GM19438 (cell line): ENCODE measurements at regions not wholly inside any gene's neighbourhood (a gene's known extent, or its start where the extent isn't known, plus 50 kb on each side); places are given as distances from the start of the nearest gene placed in this dataset.
A peak's percentile ranks its signal among the peaks of the same experiment; 100 is the strongest.
"Not testable (repeated sequence)": the region's sequence is repeated elsewhere in the genome, so short reads cannot be mapped to it uniquely, and the experiment has no call there.

Experiments
- ATAC-seq: cut with Tn5 transposase; IDR thresholded peaks from one replicate; pipeline ENCODE4 v1.9.1; 2021; ENCODE audit warnings: low read depth; ENCODE audit not compliant: unreplicated experiment

DNA sequence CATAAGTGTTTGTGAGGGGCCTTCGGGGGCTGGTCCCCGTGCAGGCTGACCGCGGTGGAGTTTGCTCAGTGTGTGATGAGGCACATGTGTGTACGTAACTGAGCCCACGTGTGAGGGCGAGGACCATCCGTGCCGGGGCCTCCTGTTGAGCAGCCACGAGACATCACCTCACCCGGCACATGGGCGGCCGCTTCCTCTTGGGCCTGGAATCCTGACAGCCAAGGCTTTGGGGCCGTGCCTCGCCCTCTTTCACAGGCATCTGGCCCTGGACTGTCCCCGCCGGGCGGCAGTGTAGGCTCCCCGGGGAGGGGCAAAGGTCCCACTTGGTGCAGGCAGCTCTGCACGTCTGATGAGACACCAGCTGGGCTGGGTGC lies 202.3 kb downstream of the DLL1 start:
- ATAC-seq: peak; percentile 13

DNA sequence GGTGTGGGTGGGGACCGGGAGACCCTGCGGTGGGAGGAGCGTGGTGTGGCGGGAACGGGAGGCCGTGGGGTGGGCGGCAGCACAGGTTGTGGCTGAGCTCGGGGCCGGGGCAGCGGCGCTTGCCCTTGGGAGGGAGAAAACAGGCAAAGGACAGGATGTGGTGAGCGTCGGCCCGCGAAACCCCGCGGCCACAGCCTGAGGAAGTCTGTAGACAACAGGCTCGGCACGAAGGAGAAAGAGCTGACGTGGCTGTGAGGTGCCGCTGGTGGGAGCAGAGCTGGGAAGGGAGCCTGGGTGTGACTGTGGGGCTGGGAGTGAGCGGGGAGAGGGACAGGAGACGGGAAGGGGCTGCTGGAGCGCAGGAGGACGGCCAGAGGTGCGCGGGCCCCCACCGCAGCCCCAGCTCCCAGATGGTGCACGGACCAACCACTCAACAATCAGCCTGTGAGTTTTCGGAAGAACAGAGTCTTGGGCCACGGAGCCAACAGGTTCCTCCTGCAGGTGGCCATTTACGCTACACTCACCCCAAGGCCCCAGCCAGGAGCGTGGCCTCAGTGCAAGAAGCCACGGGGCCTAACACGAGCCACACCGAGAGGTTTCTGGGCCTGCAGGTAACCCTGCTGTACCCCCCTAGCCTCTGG lies 202.8 kb downstream of the DLL1 start:
- ATAC-seq: peak; percentile 56

DNA sequence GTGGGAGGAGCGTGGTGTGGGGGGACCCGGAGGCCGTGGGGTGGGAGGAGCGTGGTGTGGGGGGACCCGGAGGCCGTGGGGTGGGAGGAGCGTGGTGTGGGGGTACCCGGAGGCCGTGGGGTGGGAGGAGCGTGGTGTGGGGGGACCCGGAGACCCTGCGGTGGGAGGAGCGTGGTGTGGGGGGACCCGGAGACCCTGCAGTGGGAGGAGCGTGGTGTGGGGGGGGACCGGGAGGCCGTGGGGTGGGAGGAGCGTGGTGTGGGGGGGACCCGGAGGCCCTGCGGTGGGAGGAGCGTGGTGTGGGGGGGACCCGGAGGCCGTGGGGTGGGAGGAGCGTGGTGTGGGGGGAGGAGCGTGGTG lies 203.5 kb downstream of the DLL1 start:
- ATAC-seq: not testable (repeated sequence)

DNA sequence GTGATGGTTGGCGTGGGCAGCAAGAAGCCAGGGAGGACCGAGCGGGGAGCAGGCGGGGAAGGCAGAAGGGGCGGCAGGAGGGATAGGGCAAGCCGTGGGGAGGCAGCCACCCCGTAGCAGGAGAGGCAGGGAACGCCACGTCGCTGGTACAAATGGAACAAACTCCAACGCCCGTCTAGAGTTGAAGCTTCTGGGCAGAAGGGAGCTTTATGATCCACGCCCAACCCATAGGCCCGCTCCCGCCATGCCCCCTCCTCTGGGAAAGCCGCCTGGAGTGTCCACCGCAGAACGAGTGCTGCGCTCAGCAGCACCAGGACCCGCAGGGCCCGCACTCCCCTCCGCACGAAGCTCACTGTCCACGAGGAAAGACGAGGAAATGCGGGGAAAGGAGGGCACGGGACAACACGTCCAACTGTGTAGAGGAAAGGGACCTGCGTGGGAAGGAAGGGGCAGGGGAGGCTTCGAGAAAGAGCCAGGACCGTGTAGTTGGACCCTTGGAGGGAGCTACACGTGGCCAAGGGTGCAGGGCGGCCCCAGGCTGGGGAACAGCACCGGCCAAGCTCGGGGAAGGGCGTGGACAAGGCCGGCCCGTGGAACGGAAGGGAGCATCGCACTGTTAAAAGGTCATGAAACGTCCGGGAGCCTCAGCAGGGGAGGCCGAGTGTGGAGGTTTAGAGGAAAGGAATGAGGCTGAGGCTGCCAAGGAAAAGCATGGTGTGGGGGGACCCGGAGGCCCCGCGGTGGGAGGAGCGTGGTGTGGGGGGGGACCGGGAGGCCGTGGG lies 204.0 kb downstream of the DLL1 start:
- no peak for ATAC-seq

DNA sequence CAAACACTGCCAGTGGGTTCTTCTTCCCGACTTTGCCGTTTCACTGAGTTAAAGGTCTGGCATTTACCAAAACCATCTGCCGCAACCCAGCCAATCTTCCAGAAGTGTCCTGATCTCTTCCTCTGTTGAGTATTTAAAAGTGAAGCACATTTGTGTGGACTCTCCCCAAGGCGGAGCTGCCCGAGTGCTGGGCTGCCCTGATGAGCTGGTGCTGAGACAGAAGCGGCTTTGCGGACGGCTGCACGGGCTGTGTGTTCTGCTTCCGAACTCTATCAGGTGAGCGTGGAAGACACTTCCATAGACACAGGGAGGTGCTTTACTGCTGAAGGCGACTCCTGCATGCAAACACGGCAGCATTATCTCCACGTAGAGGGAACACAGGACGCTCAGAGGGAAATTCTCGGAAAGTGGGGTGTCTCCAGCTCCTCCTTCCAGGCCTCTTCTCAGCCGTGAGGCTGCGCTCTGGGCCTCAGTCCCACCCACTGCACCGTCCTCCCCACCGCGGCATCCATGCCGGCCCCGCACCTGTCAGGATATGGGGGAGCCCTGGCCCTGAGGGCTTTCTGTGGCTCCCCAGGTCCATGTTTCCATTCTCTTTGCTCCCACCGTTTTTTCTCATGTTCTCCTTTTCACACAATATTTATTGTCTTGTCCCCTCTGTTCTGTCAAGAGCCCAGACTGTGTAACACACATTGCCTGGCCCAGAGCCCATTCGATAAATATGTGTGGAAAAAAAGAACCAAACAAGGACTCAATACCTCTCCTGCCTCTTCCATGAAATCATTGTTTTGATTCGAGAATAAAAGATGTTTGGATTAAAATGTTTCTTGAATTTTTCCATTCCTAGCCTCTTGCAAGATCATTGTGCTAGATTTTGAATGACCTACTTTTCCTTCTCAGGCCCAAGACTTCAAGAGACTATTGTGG lies 205.1 kb downstream of the DLL1 start:
- no peak for ATAC-seq

DNA sequence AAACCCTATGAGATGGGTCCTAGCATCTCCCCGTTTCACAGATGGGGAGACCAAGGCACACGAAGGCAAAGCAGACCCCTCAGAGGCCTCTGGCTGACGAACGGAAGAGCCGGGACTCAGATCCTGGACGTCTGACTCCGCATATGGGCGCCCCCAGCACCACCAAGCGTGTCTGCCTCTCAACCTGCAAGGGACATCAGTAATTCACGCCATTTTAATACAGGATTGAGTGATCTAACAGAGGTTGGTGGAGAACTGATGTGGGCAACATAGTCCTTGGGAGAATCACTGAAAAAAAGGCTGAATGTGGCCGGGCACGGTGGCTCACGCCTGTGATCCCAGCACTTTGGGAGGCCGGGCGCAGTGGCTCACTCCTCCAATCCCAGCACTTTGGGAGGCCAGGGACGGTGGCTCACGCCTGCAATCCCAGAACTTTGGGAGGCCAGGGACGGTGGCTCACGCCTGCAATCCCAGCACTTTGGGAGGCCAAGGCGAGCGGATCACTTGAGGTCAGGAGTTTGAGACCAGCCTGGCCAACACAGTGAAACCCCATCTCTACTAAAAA lies 206.6 kb downstream of the DLL1 start:
- no peak for ATAC-seq

DNA sequence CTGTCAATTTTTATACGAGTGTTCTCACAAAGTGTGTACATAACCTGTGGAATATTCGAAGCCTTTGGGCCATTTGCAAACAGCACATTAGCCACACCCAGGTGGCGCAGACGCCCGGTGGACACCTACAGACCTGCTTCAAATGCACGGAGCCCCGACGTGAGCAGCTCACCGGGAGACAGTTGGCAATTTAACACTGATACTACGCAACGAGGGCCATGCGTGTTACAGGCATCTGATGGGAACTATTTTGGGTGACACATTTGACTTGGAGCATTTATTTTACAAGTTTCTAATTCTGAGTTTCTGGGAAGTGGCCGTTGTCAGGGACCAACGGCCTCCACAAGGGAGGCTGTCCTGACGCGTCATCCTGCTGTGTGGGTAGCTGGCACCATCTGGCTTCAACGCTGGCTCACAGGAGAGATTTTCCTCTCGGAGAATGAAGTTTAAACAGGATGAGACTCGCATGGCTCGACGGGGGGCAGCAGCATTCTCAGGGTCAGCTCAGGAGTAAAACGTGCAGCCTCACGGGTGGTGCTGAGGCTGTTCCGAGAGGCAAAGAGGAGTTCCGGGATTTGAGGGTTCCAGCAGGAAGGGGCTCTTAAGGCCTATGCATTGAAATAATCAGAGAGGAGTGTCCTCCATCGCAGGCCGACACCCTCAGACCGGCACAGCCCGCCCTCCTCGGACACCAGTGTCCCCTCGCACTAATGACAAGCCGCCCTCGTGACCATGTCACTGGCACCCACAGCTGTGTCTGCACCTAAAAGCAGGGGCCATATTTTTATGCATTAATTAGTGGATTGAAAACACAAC lies 207.4 kb downstream of the DLL1 start:
- no peak for ATAC-seq

DNA sequence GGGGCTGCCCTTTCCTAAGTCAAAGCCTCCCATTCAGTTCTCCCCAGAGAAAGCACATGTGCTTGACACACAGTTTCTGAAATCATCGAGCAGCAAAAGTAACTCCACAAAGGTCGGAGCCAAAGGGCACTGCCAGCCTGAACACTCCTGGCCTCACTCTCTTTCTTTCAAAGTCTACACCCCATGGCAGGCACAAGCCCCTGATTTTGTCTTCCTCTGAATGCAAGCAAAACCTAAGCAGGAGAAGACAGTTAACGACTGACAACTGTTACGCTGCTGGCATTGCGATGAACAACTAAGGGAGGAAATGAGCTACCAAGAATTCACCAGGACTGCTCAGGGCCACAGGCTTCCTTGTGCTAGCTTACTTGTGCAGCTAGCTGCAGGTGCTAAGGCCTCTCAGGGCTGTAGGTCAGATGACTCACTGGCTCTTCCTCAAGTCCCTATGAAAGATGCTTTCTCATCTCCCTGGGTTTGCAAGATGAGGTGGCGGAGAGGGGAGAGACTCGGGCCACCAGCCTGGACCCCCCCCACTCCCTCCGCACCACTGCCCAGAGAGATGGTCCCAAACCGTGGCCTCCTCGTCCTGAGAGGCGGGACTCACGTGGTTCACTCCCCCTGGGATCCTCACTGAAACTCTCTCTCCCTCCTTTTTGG lies 208.2 kb downstream of the DLL1 start:
- no peak for ATAC-seq

DNA sequence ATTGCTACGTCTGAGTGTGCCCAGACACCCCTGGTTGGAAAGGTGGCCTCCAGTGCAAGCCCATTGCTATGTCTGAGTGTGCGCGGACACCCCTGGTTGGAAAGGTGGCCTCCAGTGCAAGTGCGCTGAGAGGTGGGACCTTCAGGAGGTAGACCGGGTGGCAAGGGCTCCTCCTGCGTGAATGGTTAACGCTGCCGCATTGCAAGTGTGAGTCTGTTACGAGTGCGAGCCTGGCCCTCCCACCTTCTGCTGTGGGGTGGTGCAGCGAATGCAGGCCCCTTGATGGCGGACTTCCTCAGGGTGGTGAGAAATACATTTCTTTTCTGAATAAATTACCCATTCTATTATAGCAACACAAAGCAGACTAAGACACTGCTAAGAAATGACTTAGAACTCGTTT lies 208.8 kb downstream of the DLL1 start:
- ATAC-seq: no peak

DNA sequence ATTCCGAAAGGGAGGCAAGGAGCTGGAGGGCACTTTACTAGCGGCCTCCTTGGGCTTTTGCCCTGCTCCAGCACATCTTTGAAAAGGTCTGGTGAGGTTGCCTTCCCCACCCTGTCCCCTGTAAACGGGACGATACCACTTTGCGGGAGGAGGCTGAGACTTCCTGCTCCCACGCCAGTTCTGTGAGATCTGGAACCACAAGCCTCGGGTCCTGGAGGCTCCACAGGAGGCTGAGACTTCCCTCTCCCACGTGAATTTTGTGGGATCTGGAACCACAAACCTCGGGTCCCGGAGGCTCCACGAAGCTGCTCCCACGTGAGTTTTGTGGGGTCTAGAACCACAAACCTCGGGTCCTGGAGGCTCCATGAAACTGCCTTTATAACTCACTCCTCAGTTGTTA lies 209.3 kb downstream of the DLL1 start:
- no peak for ATAC-seq

DNA sequence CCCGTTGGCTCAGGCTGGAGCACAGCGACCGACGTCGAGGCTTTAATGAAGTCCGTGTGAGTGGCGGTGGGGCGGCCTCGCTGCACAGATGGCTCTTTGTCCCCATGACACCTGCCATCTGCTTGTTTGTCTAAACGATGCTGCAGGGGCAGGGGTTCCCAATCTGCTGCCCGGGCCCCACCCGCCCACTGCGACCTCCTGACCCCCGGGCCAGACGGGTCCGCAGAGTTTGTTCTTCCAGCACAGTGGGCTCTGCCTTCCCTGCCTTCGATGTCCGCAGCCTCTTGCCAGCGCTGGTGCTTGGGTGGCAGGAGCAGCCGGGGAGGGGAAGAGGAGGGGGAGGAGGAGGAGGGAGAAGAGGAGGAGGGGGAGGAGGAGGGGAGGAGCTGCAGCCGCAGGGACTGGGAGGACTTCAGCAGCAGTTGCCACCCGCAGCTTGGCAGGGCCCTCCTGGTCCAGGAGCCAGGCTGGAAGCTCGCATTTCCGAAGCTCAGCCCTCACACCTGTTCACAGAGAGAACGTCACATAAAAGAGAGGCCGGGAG lies 210.0 kb downstream of the DLL1 start:
- no peak for ATAC-seq

DNA sequence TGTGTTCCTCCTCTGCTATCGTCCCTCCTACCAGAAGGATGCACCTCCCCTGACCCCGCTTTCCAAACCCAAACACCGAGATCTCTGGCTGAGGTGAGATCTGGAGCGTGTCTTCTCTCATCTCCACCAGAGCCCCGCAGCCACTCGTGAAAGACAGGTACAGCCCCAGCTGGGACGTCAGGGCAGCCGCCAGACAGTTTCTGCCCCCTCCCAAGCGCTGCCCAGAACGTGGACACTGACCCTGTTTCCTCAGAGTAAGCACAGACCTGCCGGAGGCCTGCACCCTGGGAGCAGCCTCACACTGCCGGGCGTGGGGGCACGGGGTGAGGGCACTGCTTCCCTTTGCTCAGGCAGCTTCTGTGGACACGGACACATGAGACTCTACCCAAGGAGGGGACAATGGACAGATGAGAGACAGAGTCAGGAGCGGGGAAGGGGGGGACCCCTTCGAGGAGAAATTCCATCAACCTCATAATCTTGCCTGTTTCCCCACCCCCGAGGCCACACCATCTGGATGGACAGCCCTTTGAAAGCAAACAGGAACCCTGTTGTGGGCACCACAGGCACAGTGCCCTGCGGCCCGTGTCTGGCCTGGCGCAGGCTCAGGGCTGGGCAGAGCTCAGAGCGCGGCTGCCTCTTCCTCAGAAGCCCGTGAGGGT lies 210.6 kb downstream of the DLL1 start:
- ATAC-seq: no peak

DNA sequence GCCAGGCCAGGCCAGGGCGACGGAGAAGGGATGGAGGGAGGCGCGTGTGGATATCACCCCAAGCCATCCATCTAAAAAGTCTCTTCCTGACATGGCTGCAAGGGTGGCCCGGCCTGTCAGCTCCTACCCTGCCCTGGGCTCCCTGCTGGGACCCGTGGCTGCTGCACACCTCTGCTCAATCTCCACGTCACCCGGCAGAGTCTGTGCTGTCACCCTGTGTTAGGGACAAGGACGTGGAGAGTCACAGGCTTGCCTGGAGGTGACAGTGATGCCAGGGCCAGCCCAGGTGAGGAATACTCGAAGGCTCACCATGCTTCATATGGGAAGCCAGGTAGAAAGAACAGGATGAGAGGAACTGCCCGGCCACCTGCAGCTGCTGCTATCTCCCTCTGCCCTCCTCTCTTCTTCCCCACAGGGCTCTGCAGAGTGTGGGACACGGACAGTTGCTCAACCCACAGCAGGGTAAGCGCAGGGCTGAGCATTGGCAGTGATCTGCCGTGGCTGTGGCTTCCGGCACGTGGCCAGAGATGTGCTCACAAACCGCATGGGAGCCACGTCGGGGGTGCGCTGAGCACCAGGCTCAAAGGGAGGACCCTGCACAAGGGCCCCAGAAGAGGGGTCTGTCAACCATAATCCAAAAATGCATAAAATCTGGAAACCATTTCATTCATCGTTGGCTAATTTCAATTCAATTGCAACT lies 214.3 kb downstream of the DLL1 start:
- ATAC-seq: no peak

DNA sequence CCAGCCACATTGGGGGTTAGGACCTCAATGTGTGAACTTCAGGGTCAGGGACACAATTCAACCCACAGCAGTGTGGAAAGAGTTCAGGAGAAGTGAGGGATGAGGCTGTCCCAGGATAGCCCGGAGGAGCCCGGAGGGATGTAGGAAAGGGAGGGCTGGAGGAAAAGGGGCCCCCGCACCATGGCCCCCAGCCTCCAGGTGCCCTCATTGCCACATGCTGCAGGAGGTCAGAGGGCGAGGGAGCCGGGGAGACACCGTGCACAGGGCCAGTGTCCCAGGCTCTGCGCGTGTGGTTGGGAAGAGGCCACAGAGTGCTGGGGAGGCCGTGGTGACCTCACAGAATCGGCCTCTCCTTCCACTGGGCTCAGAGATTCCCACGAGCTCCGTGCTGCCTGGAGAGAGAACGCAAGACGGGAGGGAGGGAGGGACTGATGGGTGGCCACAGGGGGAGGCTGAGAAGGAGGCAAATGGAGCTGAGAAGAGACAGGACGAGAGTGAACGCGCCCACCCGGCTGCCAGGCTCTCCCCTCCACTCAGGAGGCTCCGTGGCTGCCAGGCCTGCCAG lies 215.1 kb downstream of the DLL1 start:
- ATAC-seq: no peak

DNA sequence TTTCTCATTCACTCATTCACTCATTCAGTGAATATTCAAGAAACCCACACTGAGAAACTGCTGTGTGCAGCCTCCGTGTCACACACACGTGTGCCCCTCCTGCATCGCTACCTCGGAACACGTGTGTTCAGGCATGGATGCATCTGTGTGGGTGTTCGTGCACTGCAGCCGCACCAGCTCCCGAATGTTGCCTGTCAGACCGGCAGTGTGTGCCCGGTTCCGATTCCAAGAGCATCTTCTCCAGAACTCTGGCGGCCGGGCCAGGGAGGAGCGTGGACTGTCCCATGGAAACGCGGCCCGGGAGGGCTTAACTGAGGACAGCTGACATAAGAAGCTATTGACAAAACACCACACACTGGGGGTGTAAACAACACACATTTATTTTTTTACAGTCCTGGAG lies 216.0 kb downstream of the DLL1 start:
- ATAC-seq: no peak

DNA sequence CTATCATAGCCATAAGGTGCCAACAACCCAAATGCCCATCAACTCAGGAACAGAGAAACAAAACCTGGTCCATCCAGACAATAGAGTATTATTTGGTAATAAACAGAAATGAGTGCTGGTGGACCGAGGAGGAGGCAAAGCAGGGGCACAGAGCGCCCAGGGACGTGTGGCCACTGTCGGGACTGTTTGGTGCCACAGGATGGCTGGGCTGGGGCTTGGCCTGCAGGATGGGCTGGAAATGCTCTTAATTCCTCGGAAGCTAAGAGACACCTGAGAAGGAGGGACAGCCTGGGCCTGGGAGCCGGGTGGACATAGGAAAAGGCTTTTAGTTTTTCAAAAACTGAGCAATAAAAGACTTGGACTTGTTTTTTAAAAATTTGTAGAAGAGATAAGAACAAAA lies 216.4 kb downstream of the DLL1 start:
- no peak for ATAC-seq

DNA sequence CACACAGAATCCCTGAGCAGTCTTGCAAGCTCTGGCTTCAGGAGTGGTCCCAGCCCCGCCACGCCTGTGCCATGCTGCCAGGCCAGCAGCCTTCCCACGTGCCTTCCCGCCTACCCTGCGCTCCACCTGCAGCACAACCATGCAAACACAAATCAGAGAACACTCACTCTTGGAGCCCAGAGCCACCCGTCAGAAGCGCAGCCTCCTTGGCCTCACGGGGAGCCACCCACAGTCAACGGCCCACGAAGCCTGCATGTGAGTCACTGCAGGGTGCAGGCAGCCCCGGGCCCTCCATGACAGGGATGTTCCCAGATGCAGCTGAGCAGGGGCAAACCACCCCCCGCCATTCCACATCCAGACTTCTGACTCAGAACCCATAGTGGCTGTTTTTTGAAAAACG lies 217.0 kb downstream of the DLL1 start:
- no peak for ATAC-seq

DNA sequence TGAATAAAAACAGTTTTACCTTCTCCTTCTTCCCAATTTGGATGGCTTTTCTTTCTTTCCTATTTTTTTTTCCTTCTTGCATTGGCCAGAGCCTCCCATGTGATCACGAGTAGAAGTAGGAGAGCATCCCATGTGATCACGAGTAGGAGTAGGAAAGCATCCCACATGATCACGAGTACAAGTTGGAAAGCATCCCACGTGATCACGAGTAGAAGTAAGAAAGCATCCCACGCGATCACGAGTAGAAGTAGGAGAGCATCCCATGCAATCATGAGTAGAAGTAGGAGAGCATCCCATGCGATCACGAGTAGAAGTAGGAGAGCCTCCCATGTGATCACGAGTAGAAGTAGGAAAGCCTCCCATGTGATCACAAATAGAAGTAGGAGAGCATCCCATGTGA lies 218.6 kb downstream of the DLL1 start:
- no peak for ATAC-seq
